GM04503 (cell line): ENCODE measurements at regions not wholly inside any gene's neighbourhood (a gene's known extent, or its start where the extent isn't known, plus 50 kb on each side); places are given as distances from the start of the nearest gene placed in this dataset.
"Not testable (repeated sequence)": the region's sequence is repeated elsewhere in the genome, so short reads cannot be mapped to it uniquely, and the experiment has no call there.

Experiments used
- DNase-seq: peaks from one replicate; pipeline ENCODE4 v3.0.0-alpha.2; 2012; ENCODE audit warnings: low read depth

DNA sequence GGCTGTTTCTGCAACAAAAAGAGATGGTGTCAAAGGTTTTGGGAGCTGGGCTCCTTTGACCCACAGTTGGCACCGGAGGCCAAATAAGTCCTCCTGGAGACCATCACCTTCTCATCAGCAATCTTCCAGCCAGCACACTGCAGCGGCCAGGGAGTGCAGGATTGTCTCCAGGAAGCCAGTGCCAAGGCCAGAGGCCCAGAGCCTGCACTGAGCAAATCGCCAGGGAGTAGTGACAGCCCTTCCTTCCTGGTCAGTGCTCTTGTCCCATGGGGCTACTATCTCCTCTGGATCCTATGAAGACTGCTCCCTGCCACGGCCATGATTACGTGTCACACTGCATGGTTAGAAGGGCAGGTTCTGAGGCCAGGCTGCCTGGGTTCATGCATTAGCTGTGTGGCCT is 134.3 kb upstream of the CRHR1 start:
- DNase-seq: no peak

DNA sequence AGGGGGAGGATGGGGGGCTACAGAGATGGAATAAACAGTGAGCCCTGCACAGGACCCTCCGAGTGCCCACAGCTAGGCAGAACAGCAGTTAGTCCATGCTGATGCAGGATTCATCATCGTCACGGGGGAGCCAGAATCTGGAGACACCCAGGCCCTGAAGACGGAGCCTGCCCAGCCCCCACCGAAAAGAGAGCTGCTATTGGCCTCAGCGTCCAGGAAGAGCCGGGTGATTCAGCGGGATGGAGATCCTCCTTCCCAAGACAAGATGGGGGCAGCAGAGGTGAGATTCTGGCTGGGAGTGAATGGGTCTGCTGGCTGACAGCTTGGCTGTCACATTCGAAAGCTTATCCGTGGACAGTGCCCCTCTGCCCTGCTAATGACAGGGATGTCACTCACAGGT is 133.6 kb upstream of the CRHR1 start:
- no peak for DNase-seq

DNA sequence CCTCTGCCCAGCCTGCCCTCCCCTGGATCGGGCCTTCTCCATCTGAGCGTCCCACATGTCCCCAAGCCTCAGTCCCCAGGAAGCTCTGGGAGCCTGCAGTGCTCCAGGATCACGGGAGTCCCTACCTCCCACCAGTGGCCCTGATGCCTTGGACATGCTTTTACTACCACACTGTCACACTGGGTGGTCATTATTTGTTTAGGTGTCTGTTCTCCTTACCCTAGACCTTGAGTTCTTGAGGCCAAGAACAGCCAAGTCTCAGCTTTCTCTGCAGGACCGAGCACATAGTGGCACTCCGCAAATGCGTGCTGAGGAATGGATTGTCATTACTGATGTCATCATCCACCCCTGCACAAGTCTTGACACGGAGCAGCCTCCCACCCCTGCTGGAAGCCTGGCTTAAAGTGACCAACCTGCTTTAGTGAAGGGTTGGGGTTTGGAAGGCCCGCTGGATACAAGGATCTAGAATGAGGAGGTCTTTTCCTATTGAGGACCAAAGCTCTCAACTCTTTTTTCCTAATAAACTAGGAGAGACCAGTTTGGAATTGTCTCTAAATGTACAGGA is 132.9 kb upstream of the CRHR1 start:
- DNase-seq: no peak

DNA sequence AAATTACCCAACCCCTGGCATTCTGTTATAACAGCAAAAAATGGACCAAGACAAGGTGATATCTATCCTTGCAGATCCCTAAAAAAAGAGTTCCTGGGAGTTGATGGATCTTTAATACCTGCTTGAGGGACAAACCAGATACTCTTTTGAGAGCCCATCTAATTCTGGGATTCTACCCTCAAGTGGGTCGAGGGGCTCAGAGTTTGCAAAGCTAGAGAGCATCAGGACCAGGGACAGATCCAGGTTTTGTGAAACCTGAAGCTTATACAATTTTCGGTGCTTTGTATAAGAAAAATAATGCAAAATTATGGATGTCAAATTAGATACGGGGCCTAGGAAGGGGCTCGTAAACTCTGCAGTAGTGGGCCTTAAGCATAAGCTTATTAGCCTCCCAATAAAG is 130.5 kb upstream of the CRHR1 start:
- no peak for DNase-seq

DNA sequence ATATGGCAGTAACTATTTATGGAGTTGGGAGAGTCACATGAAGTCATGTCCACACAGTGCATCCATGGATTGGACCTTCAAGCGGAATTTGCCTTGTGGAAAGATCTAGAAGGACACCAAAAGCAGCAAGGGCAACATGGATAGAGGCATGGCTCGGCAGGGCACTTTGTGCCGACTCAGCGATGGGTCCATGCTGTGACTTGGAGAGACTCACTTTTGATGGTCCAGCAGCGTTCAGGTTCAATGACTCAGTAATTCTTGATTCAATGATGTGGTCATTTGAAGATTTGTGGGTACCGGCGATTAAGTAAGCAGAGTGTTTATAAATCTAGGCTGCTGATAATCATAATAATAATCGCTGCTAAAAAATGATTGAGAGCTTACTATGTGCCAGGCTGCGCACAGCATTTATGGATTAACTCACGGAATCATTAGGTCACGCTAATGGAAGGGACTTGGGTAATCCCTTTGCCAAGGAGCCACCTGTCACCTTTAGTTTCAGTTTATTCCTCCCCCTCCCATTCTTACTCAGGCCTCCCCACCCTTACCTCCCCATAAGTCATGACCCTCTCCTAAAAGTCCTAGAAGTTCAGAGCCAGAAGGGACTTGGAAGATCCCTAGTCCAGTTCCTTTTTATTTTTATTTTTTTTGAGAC is 127.5 kb upstream of the CRHR1 start:
- DNase-seq: no peak

DNA sequence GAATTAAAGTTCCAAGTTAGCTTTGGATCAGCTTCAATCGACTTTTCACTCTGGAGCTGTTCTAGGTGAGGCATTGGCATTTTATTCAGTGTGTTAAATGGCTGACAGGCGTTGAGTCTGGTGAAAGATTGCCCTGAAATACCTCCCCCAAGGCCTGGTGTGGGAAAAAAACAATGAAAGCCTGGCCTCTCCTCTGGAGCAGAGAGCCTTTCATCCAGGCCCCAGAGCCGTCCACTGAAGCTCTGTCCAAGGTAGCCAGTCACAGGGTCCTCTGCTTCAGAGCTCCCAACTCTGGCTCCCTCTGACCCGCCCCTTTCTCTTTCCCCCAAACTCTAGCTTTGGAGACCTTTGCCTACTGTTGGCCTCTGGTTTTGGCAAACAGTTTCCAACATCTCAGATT is 123.6 kb upstream of the CRHR1 start:
- no peak for DNase-seq

DNA sequence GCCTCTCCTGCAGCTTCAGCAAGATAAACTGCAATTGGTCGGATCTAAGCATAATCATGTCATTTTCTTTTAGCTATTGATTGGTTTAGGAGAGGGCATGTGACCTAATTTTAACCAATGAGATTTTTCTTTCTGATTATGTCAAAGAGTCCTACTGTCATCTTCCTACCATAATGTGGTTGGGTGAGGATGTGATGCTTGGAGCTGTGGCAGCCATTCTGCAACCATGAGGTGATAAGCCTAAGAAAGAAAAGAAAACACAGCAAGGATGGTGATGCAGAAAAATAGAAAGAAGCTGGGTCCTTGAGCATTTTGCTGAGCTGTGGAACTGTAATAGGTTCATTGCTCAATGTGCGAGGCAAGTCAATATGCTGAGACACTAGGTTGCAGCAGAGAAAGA is 121.7 kb upstream of the CRHR1 start:
- DNase-seq: no peak

DNA sequence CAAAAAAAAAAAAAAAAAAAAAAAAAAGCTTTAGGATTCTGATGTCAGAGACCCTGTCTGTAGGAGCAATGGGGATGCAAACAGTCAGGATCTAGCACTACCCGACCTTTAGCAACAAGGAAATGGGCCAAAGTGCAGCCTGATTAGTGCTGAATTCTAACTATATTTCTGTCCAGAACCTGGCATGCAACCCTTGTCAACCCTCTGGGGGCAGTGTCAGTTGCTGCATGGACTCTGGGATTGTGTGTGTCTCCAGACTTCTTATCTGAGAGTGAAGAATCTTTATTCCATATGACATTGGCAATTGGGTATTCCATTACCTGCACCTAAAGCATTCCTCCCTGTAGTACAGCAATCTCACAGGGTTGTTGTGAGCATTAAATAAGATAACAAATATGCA is 120.3 kb upstream of the CRHR1 start:
- DNase-seq: no peak

DNA sequence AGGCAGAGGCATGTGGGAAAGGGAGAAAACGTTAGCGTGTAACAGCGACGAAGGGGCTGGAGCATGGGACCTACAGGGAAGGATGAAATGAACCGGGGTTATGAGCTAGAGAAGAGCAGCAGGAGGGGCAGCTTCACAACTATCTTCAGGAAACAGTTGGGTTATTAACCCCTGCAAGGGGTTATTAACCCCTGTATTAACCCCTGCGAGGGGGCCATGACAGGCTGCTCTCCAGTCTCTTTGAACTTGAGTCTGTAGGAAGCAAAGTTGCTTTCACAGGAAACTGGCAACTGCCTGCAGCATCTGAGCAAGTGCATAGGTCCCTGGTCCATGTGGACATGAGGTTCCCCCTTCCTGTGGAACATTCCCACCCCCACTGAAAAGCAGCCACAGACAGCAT is 119.2 kb upstream of the CRHR1 start:
- DNase-seq: no peak

DNA sequence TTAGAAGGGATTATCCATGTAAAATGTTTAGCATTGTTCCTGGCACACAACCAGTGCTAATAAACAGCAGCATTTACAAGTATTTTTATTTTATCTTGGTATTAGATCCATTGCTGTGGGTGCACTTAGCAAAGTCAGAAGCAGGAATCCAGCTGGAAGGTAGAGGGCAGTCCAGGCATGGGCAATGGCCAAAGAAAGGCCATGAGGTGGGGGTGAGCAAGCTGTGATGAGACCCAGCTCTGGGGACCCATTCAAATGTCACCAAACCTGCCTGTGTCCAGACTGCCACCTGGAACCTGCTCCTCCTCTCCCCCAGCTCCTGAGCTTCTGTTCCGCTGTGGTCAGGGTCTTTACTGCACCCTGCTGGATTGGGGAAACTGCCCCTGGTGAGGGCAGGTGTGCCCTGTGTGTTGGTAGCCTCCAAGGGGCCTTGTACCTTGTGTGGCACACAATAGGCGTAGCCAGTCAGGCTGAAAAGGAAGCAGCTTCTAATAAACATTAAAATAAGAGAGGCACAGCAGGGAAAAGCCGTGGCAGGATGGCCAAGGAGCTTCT is 118.0 kb upstream of the CRHR1 start:
- no peak for DNase-seq

DNA sequence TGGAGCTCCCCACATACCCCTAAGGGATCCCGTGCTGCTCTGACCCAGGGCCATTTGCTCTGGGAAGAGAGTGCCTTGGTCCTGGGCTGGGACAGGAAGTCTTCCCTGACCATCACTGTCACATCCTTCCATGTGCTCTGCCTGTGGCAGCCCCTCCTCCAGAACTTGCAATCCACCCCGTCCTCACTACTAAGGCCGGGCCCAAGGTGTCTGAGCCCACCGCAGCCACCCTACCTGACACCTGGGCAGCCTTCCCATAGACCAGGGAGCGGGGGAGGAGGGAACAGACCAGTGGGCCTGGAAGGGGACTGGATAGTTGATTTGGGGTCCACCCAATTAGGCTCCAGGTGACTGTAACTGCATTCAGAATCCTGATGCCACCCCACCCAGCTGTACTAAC is 117.5 kb upstream of the CRHR1 start:
- no peak for DNase-seq

DNA sequence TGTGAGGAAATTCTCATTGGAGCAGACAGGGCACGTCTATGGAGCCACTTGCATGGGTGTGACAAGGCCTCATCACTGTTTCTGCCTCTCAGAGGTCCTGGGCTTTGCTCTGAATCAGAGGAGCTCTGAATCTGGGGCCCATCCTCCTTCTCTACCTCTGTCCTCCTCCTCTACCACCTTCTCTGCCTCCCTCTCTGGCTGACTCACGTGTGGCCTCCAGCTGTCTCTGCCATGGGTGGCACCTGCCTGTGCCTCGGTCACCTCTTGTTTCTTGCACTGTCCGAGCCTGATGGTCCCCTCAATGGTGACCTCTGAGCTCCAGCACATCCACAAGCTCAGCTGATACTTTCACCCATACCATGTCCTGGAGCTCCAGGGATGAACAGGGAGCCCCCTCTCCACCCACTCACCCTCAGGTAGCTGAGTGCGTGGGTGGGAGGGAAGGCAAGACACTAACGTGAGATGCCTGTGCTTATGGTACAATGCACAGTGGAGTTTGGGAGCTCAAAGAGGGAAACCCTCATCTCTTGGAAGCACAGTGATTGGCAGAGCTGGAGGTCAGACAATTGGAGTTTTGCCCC is 116.4 kb upstream of the CRHR1 start:
- no peak for DNase-seq

DNA sequence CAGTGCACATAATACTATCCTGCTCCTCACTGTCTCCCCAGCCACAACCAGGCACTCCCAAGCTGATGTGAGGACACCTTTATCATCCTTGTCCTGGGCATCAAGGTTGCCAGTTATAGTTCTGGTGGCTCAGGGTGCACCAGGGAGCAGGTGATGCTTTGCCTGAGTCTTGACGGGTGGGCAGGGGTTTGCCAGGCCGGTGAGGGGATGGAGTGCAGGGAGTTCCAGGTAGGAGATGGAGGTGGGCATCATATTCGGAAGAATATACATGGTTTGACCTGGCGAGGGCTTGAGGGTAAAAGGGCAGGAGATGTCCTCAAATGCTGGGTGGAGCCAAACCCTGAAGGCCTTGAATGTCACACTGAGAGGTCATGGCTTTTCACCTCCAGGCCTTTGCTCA is 115.8 kb upstream of the CRHR1 start:
- DNase-seq: no peak

DNA sequence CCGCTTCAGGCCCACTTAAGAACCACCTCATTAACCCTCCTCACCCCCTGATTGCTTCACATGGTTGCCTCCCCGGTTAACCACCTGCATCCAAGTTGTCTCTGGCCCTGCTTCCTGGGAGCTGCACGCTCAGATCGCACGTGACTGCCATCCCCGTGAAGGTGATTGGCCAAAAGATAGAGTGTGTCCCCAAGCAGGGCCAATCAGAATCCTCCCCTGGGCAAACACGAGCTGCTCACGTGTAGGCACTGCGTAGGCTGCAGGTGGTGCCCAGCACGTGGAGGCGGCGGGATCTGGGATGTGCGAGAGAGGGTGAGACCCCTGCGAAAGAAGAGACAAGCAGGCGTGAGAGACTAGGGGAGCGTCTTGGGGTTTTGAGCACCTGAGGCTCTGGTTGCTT is 111.8 kb upstream of the CRHR1 start:
- no peak for DNase-seq

DNA sequence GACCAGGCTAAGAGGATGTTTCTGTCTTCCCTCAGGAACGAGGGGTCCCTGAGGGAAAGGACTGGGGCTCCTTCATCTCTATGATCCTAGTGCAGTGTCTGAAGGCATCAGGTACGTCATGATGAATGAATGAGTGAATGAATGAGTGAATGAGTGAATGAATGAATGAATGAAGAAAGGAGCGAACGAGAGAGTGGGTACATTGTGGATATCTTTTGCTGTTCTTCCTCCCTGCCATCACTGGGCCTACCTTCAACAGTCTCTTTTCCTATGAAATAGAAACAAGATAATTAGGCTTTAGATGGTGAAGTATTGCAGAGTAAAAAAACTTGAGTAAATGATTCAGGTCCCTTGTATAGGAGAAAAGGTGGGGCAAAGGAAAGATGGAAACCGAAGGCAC is 111.3 kb upstream of the CRHR1 start:
- no peak for DNase-seq

DNA sequence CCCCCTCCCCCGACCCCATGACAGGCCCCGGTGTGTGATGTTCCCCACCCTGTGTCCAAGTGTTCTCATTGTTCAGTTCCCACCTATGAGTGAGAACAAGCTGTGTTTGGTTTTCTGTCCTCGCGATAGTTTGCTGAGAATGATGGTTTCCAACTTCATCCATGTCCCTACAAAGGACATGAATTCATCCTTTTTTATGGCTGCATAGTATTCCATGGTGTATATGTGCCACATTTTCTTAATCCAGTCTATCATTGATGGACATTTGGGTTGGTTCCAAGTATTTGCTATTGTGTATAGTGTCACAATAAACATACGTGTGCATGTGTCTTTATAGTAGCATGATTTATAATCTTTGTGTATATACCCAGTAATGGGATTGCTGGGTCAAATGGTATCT is 110.4 kb upstream of the CRHR1 start:
- DNase-seq: not testable (repeated sequence)

DNA sequence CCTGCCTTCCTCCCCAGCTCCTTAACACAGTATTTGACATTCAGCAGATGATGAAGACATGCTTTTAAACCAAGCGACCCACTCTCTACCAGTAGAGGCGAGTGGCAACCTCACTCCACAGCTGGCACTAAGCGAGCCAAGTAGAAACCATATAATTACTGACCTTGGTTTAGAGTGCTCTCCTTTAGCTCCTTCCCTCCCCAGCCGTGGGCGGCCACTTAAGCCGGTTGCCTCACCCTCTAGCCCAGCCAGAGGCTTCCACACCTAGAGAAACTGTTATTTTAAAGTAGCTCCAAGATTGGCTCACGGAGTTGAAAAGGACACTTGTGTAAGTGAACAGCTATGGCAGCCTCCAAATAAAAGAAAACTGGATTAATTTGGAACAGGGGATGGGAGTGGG is 109.1 kb upstream of the CRHR1 start:
- no peak for DNase-seq

DNA sequence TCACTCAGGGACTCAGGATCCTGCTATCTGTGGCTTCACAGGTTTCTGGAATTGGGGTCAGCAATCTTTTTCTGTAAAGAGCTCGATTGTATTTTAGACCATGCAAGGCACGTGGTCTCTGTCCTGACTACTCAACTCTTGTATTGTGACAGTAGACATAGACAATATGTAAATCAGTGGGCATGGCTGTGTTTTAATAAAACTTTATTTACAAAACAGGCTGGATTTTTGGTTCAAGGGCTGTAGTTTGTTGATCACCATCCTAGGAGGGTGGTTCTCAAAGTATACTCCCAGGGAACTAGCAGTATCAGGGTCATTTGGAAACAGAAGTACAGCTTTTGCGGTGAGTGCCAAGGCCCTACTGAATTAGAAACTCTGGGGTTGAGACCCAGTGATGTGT is 108.2 kb upstream of the CRHR1 start:
- DNase-seq: no peak

DNA sequence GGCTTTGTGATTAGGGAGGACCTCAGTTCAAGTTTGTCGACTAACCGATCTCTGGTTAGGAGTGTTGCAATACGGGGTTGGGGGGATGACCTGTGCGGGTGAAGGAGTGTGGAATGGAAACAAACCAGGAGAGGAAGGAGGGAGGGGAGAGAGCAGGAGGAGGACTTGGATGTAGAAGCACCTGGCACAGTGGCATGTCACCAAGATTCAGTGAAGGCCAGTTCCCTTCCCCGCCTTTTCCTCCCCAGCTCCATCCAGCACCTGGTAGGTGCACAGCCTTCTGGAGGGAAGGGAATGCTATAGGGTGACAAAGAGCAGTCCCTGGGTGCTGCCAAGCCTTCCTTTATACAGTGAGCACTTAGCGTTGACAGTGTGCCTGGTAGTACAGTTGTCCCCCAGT is 107.4 kb upstream of the CRHR1 start:
- no peak for DNase-seq

DNA sequence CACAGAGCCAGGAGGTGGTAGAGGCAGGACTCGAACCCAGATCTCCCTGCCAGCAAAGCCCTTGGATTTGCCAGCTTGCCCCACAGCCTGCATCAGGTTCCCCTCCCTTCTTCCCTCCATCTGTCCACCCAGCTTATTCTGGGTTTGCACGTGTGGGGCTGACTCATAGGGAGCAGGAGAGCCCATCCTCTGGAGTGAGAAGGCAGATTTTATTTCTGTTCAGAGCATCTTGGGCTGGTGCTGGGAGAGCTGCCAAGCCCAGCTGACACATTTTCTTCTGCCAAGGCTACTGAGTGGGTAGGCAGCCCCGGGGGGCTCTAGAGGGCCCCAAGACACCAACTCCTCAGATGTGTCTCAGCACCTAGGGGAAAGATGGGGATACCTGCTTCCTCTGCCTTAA is 106.3 kb upstream of the CRHR1 start:
- no peak for DNase-seq

DNA sequence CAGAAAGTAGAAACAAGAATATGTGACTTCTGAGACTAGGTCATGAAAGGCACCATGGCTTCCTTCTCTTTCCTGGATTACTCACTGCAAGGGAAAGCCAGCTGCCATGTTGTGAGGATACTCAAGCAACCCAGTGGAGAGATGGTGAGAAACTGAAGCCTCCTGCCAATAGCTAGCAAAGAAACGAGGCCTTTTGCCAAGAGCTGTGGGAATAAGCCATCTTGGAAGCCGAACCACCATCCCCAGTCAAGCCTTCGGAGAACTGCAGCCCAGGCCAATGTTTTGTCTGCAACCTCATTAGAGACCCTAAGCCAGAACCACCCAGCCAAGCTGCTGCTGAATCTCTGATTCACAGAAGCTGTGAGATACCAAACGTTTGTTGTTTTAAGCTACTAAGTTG is 104.7 kb upstream of the CRHR1 start:
- no peak for DNase-seq

DNA sequence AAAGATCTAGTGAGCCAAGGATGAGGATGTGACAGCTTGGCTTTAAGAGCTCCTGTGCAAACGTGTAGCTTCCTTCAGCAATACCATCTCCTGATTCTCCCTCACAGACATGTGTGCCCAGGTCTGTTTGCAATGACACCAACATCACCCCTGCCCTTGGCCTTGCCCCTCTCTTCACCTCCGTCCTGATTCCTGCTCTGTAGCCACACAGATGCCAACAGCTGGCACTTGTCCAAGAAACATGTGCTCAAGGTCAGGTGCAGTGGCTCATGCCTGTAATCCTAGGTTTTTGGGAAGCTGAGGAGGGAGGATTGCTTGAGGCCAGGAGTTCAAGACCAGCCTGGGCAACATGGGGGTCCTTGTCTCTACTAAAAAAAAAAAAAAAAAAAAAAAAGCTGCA is 103.8 kb upstream of the CRHR1 start:
- no peak for DNase-seq

DNA sequence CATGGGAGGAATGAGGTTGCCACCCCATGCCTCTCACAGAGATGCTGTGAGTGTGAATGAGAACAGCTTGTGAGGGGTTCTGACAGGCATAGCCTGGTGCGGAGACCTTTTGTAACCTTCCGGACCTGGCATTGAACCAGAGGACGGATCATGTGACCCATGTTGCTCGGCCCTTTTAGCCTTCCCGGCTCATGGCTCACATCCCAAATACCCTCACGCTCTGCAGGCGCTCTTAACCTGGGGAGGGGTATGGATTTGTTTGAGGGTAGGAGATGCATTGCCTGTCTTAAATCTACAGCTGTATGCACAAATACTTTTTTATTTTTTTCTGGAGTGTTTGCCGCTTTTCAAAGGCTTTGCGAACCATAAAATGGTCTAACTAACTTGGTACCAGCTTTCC is 102.4 kb upstream of the CRHR1 start:
- no peak for DNase-seq

DNA sequence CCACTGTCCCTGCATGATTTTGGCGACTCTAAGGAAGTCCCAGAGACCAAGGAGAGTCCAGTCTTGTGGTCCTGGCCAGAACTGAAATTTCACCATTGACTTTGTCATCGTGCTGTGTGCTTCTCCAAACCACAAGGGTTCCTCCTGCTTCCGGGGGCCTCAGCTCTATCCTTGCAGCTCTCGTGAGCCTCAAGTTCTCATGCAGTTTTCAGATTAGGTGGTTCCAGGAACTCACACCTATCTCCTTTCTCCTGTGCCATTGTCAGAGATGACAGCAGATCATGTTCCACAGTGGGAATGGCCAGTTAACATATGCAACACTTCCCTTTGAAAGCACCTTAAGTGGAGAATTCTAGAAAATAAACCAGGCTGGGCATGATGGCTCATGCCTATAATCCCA is 97.9 kb upstream of the CRHR1 start:
- no peak for DNase-seq
